ENCODE measurements at regions not wholly inside any gene's neighbourhood (a gene's known extent, or its start where the extent isn't known, plus 50 kb on each side); places are given as distances from the start of the nearest gene placed in this dataset.

GRCh38 chr9:101991926-101992325 is 253.5 kb upstream of the GRIN3A start:
- TF ChIP-seq REST (IDR thresholded peaks at IDR 0.05; ENCODE audit: borderline replicate concordance) (no peak), CTCF (IDR thresholded peaks at IDR 0.05; ENCODE audit: poor library complexity, severe bottlenecking) (no peak), MXI1 (conservative IDR thresholded peaks at IDR 0.05; ENCODE audit: poor library complexity, severe bottlenecking) (no peak), EP300 (conservative IDR thresholded peaks at IDR 0.05; ENCODE audit: poor library complexity, severe bottlenecking) (no peak)

Data from neural cell (in vitro differentiated cells).